Neural cell (in vitro differentiated cells): ENCODE measurements at regions not wholly inside any gene's neighbourhood (a gene's known extent, or its start where the extent isn't known, plus 50 kb on each side); places are given as distances from the start of the nearest gene placed in this dataset.

ENCODE experiments used
- H2AFZ ChIP-seq: fragments of 200-600, 300-800 bp; sonication (generic), shearing (Covaris generic); 2 replicates; pipeline ENCODE4 v1.6.0; 2014; ENCODE audit warnings: low read depth, mild to moderate bottlenecking, antibody characterized with exemption, low read length, moderate library complexity
- H3F3A ChIP-seq: fragments of 200-600 bp; shearing (Covaris generic); 2 replicates; pipeline ENCODE4 v1.6.1; 2016; ENCODE audit warnings: mild to moderate bottlenecking, moderate library complexity, mixed read lengths, antibody characterized with exemption, low read length; ENCODE audit not compliant: insufficient read depth, poor library complexity, severe bottlenecking
- H3K27ac ChIP-seq: fragments of 200-600, 300-800 bp; sonication (generic), shearing (Covaris generic); 2 replicates; pipeline ENCODE4 v1.5.1; 2014; ENCODE audit warnings: mild to moderate bottlenecking, low read length, moderate library complexity
- H3K27me3 ChIP-seq: fragments of 300-800, 200-600 bp; sonication (generic), shearing (Covaris generic); 2 replicates; pipeline ENCODE4 v1.6.0; 2014; ENCODE audit warnings: mild to moderate bottlenecking, low read depth, low read length, moderate library complexity; ENCODE audit not compliant: insufficient read depth
- H3K36me3 ChIP-seq: fragments of 300-800, 200-600 bp; sonication (generic), shearing (Covaris generic); 2 replicates; pipeline ENCODE4 v1.5.1; 2014; ENCODE audit warnings: mild to moderate bottlenecking, antibody characterized with exemption, low read length, moderate library complexity; ENCODE audit not compliant: insufficient read depth
- H3K4me2 ChIP-seq: fragments of 300-800, 200-600 bp; sonication (generic), shearing (Covaris generic); 2 replicates; pipeline ENCODE4 v1.6.0; 2014; ENCODE audit warnings: mild to moderate bottlenecking, low read length
- H3K4me3 ChIP-seq: fragments of 300-800, 200-600 bp; sonication (generic), shearing (Covaris generic); 2 replicates; pipeline ENCODE4 v1.5.1; 2014; ENCODE audit warnings: mild to moderate bottlenecking, low read length, moderate library complexity
- H3K79me2 ChIP-seq: fragments of 200-600 bp; shearing (Covaris generic); replicated peaks from 2 replicates; pipeline ENCODE4 v1.6.0; 2014; ENCODE audit warnings: mild to moderate bottlenecking, low read length, moderate library complexity; ENCODE audit not compliant: insufficient read depth
- H3K9ac ChIP-seq: fragments of 300-800, 200-600 bp; sonication (generic), shearing (Covaris generic); 2 replicates; pipeline ENCODE4 v1.6.1; 2016; ENCODE audit warnings: mild to moderate bottlenecking, low read length, mixed read lengths
- H3K9me2 ChIP-seq: fragments of 200-600 bp; shearing (Covaris generic); 2 replicates; pipeline ENCODE4 v1.6.1; 2016; ENCODE audit warnings: mild to moderate bottlenecking, low read length, mixed read lengths; ENCODE audit not compliant: insufficient read depth
- H3K9me3 ChIP-seq: fragments of 200-600, 300-800 bp; sonication (generic), shearing (Covaris generic); 2 replicates; pipeline ENCODE4 v1.6.1; 2016; ENCODE audit warnings: mild to moderate bottlenecking, mixed run types, low read length, moderate library complexity, mixed read lengths
- H4K20me1 ChIP-seq: fragments of 200-600 bp; shearing (Covaris generic); 2 replicates; pipeline ENCODE4 v1.6.1; 2016; ENCODE audit warnings: mild to moderate bottlenecking, mixed run types; ENCODE audit not compliant: insufficient read depth
- EP300 ChIP-seq: fragments of 450-650 bp; conservative IDR thresholded peaks from 2 replicates; pipeline ENCODE4 v1.6.1; 2014; ENCODE audit warnings: antibody characterized with exemption, mild to moderate bottlenecking, moderate library complexity; ENCODE audit not compliant: poor library complexity, severe bottlenecking
- EZH2 ChIP-seq: fragments of 200-600, 300-800 bp; shearing (Covaris generic), sonication (generic); IDR thresholded peaks from 2 replicates; pipeline ENCODE4 v1.6.1; 2014; ENCODE audit warnings: antibody characterized with exemption, low read length, borderline replicate concordance, mild to moderate bottlenecking; ENCODE audit not compliant: insufficient read depth, poor library complexity, severe bottlenecking
- MXI1 ChIP-seq: fragments of 450-650 bp; conservative IDR thresholded peaks from 2 replicates; pipeline ENCODE4 v1.6.1; 2014; ENCODE audit warnings: antibody characterized with exemption, mild to moderate bottlenecking; ENCODE audit not compliant: poor library complexity, severe bottlenecking
- POLR2AphosphoS5 ChIP-seq: IDR thresholded peaks from 2 replicates; pipeline ENCODE4 v1.6.1; 2012
- RAD21 ChIP-seq: fragments of 450-650 bp; conservative IDR thresholded peaks from 2 replicates; pipeline ENCODE4 v1.6.1; 2014; ENCODE audit warnings: antibody characterized with exemption, mild to moderate bottlenecking, moderate library complexity
- SMC3 ChIP-seq: fragments of 450-650 bp; conservative IDR thresholded peaks from 2 replicates; pipeline ENCODE4 v1.6.1; 2014; ENCODE audit warnings: antibody characterized with exemption, mild to moderate bottlenecking, moderate library complexity; ENCODE audit not compliant: poor library complexity
- TAF1 ChIP-seq: IDR thresholded peaks from 2 replicates; pipeline ENCODE4 v1.6.1; 2012; ENCODE audit warnings: low read depth
- TF ChIP-seq, protein P1 (sequence below): IDR thresholded peaks from 2 replicates; pipeline ENCODE4 v1.6.1; 2012; ENCODE audit warnings: borderline replicate concordance
- TF ChIP-seq, protein P2 (sequence below): fragments of 450-650 bp; IDR thresholded peaks from 2 replicates; pipeline ENCODE4 v1.5.1; 2014; ENCODE audit warnings: antibody characterized with exemption, mild to moderate bottlenecking, moderate library complexity; ENCODE audit not compliant: poor library complexity, severe bottlenecking

- Histone ChIP-seq H3K4me3 (no peak overlapping the region), H3K79me2 (no peaks in the 10 kb centered on the region), H2AFZ (no peak overlapping the region), H3K27me3 (no peaks in the 10 kb centered on the region), H4K20me1 (no peaks in the 10 kb centered on the region), H3K9me3 (no peaks in the 10 kb centered on the region), H3K9me2 (no peaks in the 10 kb centered on the region), H3F3A (no peaks in the 10 kb centered on the region), H3K4me2 (no peak overlapping the region), H3K9ac (no peak overlapping the region), H3K36me3 (no peaks in the 10 kb centered on the region), H3K27ac (no peak overlapping the region)
- TF ChIP-seq POLR2AphosphoS5 = no peak
- TF ChIP-seq RAD21 = no peak
- TF ChIP-seq MXI1 = no peak
- no peak for TF ChIP-seq EP300
- TF ChIP-seq EZH2 = no peak
- TF ChIP-seq, protein P1, sequence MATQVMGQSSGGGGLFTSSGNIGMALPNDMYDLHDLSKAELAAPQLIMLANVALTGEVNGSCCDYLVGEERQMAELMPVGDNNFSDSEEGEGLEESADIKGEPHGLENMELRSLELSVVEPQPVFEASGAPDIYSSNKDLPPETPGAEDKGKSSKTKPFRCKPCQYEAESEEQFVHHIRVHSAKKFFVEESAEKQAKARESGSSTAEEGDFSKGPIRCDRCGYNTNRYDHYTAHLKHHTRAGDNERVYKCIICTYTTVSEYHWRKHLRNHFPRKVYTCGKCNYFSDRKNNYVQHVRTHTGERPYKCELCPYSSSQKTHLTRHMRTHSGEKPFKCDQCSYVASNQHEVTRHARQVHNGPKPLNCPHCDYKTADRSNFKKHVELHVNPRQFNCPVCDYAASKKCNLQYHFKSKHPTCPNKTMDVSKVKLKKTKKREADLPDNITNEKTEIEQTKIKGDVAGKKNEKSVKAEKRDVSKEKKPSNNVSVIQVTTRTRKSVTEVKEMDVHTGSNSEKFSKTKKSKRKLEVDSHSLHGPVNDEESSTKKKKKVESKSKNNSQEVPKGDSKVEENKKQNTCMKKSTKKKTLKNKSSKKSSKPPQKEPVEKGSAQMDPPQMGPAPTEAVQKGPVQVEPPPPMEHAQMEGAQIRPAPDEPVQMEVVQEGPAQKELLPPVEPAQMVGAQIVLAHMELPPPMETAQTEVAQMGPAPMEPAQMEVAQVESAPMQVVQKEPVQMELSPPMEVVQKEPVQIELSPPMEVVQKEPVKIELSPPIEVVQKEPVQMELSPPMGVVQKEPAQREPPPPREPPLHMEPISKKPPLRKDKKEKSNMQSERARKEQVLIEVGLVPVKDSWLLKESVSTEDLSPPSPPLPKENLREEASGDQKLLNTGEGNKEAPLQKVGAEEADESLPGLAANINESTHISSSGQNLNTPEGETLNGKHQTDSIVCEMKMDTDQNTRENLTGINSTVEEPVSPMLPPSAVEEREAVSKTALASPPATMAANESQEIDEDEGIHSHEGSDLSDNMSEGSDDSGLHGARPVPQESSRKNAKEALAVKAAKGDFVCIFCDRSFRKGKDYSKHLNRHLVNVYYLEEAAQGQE = no peak
- TF ChIP-seq TAF1 = no peak
- TF ChIP-seq, protein P2, sequence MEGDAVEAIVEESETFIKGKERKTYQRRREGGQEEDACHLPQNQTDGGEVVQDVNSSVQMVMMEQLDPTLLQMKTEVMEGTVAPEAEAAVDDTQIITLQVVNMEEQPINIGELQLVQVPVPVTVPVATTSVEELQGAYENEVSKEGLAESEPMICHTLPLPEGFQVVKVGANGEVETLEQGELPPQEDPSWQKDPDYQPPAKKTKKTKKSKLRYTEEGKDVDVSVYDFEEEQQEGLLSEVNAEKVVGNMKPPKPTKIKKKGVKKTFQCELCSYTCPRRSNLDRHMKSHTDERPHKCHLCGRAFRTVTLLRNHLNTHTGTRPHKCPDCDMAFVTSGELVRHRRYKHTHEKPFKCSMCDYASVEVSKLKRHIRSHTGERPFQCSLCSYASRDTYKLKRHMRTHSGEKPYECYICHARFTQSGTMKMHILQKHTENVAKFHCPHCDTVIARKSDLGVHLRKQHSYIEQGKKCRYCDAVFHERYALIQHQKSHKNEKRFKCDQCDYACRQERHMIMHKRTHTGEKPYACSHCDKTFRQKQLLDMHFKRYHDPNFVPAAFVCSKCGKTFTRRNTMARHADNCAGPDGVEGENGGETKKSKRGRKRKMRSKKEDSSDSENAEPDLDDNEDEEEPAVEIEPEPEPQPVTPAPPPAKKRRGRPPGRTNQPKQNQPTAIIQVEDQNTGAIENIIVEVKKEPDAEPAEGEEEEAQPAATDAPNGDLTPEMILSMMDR = no peak
- TF ChIP-seq SMC3 = no peak
Observed at GRCh38 chr4:177612684-177613083, 170.4 kb upstream of the AGA start.

GRCh38 chr4:177632481-177632880 lies 190.2 kb upstream of the AGA start:
- Histone ChIP-seq H3F3A (no peaks in the 10 kb centered on the region), H3K9ac (no peak overlapping the region), H3K4me2 (no peak overlapping the region), H3K79me2 (no peaks in the 10 kb centered on the region), H3K9me3 (no peaks in the 10 kb centered on the region), H3K36me3 (no peaks in the 10 kb centered on the region), H3K9me2 (no peaks in the 10 kb centered on the region), H3K4me3 (no peak overlapping the region), H3K27me3 (no peaks in the 10 kb centered on the region), H3K27ac (no peak overlapping the region), H4K20me1 (no peaks in the 10 kb centered on the region), H2AFZ (no peak overlapping the region)
- TF ChIP-seq SMC3 = no peak
- no peak for TF ChIP-seq EP300
- no peak for TF ChIP-seq TAF1
- TF ChIP-seq POLR2AphosphoS5 = no peak

DNA sequence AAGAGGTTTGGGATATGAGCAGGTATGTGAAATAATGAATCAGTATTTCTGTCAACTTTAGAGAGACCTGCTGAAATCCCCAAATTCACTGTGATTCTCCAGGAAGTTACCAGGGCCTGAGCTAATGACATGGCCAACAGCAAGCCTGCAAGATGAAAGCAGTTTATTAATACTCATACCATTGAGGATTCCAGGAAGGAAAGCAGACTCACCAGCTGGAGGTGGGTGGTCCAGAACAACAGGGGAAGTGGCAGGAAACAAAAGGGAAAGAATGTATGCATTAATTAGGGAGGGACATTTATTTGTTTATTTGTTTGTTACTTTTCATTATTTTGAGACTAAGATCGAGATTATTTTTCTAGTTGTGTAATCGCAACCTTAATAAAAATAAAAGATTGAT lies 196.6 kb upstream of the AGA start:
- H3K4me2 ChIP-seq = no peak overlapping the region
- no peak overlapping the region for H3K27ac ChIP-seq
- no peaks in the 10 kb centered on the region for H3K9me3 ChIP-seq

More for the DNA sequence above, 196.6 kb upstream of the AGA start:
- no peaks in the 10 kb centered on the region for H3K79me2 ChIP-seq
- H3K9ac ChIP-seq = no peak overlapping the region
- TF ChIP-seq TAF1 = no peak
- TF ChIP-seq, protein P2 = no peak
- no peak for TF ChIP-seq MXI1
- no peak for TF ChIP-seq SMC3
- no peak for TF ChIP-seq POLR2AphosphoS5
- TF ChIP-seq EP300 = no peak
- TF ChIP-seq EZH2 = no peak
- TF ChIP-seq, protein P1 = no peak
- TF ChIP-seq RAD21 = no peak
- no peaks in the 10 kb centered on the region for H3F3A ChIP-seq
- H4K20me1 ChIP-seq = no peaks in the 10 kb centered on the region
- no peaks in the 10 kb centered on the region for H3K36me3 ChIP-seq
- no peak overlapping the region for H3K4me3 ChIP-seq
- no peaks in the 10 kb centered on the region for H3K9me2 ChIP-seq
- no peaks in the 10 kb centered on the region for H3K27me3 ChIP-seq
- H2AFZ ChIP-seq = no peak overlapping the region
